ENCODE measurements at regions not wholly inside any gene's neighbourhood (a gene's known extent, or its start where the extent isn't known, plus 50 kb on each side); places are given as distances from the start of the nearest gene placed in this dataset.

DNA sequence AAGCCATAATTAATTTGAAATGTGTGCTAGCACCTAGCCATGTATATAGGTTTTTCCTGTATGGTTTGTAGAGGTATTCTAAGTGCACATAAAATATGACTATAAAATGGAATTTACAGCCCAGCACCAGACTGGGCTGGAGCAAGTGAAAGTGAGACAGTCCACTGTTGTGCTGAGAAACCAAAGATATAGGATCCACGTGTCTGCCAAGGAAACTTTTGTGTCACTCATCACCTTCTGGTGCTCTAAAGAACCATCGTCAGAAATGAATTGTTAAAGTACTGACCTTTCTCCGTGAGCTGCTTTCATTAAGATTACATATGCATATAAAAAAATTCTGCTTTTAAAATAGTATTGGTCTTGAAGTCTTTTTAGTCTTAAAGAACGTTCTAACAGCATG is 141.0 kb upstream of the ZC3H11B start:
- TF ChIP-seq TAF1 (IDR thresholded peaks at IDR 0.05; ENCODE audit: low read depth) (no peak), TEAD4 (IDR thresholded peaks at IDR 0.05) (no peak), CREB1 (IDR thresholded peaks at IDR 0.05; ENCODE audit: low read depth) (no peak), NFIC (IDR thresholded peaks at IDR 0.05) (no peak), RAD21 (IDR thresholded peaks at IDR 0.05; ENCODE audit: low read depth) (no peak), CEBPB (IDR thresholded peaks at IDR 0.05) (no peak), YY1 (IDR thresholded peaks at IDR 0.05; ENCODE audit: low read depth) (no peak)
- TF ChIP-seq, protein P1, sequence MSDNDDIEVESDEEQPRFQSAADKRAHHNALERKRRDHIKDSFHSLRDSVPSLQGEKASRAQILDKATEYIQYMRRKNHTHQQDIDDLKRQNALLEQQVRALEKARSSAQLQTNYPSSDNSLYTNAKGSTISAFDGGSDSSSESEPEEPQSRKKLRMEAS (IDR thresholded peaks at IDR 0.05) = no peak
- TF ChIP-seq, protein P2, sequence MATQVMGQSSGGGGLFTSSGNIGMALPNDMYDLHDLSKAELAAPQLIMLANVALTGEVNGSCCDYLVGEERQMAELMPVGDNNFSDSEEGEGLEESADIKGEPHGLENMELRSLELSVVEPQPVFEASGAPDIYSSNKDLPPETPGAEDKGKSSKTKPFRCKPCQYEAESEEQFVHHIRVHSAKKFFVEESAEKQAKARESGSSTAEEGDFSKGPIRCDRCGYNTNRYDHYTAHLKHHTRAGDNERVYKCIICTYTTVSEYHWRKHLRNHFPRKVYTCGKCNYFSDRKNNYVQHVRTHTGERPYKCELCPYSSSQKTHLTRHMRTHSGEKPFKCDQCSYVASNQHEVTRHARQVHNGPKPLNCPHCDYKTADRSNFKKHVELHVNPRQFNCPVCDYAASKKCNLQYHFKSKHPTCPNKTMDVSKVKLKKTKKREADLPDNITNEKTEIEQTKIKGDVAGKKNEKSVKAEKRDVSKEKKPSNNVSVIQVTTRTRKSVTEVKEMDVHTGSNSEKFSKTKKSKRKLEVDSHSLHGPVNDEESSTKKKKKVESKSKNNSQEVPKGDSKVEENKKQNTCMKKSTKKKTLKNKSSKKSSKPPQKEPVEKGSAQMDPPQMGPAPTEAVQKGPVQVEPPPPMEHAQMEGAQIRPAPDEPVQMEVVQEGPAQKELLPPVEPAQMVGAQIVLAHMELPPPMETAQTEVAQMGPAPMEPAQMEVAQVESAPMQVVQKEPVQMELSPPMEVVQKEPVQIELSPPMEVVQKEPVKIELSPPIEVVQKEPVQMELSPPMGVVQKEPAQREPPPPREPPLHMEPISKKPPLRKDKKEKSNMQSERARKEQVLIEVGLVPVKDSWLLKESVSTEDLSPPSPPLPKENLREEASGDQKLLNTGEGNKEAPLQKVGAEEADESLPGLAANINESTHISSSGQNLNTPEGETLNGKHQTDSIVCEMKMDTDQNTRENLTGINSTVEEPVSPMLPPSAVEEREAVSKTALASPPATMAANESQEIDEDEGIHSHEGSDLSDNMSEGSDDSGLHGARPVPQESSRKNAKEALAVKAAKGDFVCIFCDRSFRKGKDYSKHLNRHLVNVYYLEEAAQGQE (IDR thresholded peaks at IDR 0.05; ENCODE audit: low read depth) = no peak

DNA sequence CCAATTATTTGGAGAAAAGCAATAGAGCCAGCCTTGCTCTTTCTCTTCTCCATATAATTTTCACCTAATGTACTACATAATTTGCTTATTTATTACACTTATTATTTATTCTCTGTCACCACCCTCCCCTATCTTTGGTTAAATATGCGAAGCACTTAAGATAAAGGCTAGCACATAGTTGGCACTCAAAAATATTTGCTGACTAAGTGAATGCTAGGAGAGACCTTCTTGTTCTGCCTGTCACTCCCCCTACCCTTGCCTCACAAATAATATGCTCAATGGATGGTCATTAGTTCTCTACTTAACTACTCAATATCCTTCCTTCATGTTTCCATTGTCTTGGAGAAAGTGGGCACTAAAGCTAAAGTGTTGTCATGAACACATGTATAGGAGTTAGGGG is 139.7 kb upstream of the ZC3H11B start:
- TF ChIP-seq ZBTB7A (IDR thresholded peaks at IDR 0.05; ENCODE audit: low read depth) = no peak

DNA sequence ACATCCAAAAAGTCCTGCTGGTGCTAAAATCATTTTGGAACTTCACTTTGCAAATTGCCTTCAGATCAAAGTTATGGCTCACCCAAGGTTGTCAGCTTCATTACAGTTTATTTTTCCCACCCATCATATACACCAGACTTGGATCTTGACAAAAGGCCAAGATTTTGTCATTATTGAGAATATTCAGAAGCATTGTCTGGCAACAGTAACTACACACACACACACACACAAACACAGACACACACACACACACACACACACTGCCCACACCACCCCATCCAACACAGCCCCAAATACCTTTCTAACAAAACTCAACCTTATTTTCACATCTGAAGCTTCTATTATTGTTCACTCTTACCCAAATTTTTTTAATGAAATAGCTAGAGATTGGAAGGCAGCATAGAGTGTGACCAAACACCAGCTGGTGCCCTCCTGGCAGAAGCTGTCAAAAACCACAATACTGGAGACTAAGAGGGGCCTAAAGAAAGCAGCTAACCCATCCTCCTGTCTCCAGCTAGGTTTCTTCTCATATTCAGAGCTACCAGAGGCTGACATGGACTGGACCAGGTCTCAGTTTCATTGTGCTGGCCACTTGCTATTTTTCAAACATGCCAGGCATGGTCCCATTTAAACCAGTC is 139.1 kb upstream of the ZC3H11B start:
- TF ChIP-seq, protein P3, sequence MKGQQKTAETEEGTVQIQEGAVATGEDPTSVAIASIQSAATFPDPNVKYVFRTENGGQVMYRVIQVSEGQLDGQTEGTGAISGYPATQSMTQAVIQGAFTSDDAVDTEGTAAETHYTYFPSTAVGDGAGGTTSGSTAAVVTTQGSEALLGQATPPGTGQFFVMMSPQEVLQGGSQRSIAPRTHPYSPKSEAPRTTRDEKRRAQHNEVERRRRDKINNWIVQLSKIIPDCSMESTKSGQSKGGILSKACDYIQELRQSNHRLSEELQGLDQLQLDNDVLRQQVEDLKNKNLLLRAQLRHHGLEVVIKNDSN (IDR thresholded peaks at IDR 0.05) = no peak

DNA sequence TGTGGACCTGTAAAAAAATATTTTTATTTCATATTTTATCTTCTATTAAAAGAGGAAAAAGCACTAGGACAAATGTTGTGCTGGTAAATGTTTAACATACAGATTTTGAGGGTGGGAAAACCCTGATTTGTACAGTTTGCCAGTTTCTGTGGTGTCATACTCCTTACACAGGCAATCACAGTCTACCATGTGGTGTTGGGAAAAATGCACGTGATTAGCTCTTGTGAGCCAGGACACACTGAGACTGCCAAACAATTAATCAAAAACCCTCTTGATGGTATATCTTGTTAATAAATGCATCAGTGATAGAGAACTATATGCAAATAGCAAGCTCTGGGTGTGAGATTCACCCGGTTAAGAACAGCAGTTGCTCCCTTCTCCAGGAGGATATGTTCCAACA is 136.5 kb upstream of the ZC3H11B start:
- TF ChIP-seq ZBTB7A (IDR thresholded peaks at IDR 0.05; ENCODE audit: low read depth) (no peak), EGR1 (IDR thresholded peaks at IDR 0.05) (no peak), EP300 (IDR thresholded peaks at IDR 0.05; ENCODE audit: borderline replicate concordance) (no peak), TAF1 (IDR thresholded peaks at IDR 0.05; ENCODE audit: low read depth) (no peak), TCF12 (IDR thresholded peaks at IDR 0.05; ENCODE audit: low read depth) (no peak)
- TF ChIP-seq, protein P3 (IDR thresholded peaks at IDR 0.05) = no peak

DNA sequence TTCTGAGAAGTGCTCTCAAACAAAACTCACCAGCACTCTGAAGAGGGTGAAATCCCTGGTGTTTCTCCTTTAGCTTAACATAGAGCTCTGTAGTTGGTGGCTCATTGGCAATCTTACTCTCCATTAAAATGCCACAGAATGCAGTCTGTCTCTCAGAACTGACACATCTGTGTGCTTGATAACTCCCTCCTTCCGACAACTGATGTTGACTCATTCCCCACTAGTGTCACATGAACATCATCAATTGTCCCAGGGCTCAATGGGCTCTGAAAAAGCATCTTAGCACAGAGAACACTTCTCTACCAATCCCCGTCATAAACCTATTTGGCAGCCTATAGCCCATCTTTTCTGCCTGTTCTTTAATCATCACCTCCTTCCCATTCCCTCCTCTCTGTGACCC is 133.2 kb upstream of the ZC3H11B start:
- TF ChIP-seq EGR1 (IDR thresholded peaks at IDR 0.05) (no peak), CEBPB (IDR thresholded peaks at IDR 0.05) (no peak), TCF12 (IDR thresholded peaks at IDR 0.05; ENCODE audit: low read depth) (no peak), ZBTB7A (IDR thresholded peaks at IDR 0.05; ENCODE audit: low read depth) (no peak), EP300 (IDR thresholded peaks at IDR 0.05; ENCODE audit: borderline replicate concordance) (no peak), TAF1 (IDR thresholded peaks at IDR 0.05; ENCODE audit: low read depth) (no peak), RAD21 (IDR thresholded peaks at IDR 0.05; ENCODE audit: low read depth) (no peak), NFIC (IDR thresholded peaks at IDR 0.05) (no peak), CREB1 (IDR thresholded peaks at IDR 0.05; ENCODE audit: low read depth) (no peak), YY1 (IDR thresholded peaks at IDR 0.05; ENCODE audit: low read depth) (no peak)
- TF ChIP-seq, protein P3 (IDR thresholded peaks at IDR 0.05) = no peak

DNA sequence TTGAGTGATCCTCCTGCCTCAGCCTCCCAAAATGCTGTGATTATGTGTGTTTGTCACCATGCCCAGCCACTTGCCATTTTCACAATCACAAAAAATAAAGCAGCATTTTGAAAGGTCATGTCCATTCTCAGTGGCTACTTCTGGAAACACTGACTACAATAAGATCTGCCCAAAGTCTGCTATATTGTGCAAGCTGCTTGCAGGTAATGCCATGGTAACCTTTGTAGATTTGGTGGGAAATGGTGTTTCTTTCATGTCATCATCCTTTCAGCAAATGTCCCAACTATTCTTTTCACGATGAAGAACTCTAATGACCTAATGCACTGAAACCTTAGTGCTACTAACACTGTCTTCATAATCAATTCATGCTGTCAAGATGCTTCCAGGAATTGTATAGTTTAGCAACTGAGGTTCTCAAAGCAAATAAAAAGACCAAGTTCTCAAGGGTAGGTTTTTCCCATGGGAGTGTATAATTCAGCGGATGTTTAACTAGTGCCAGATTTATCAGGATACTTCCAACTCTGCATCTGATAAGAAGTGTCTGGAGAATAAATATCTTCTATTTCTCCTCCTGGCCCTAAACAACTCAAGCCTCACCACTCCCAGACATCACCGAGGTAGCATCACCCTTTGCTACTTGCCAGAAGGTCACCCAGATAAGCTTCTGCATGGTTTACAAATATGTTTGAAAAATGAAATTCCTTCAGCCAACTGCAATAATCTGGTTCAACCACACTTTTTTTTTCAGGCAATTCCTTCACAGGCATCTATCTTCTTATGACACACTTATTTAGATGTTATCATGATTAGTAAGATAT is 132.0 kb upstream of the ZC3H11B start:
- TF ChIP-seq ZBTB7A (IDR thresholded peaks at IDR 0.05; ENCODE audit: low read depth) (no peak), YY1 (IDR thresholded peaks at IDR 0.05; ENCODE audit: low read depth) (no peak), TEAD4 (IDR thresholded peaks at IDR 0.05) (no peak)

DNA sequence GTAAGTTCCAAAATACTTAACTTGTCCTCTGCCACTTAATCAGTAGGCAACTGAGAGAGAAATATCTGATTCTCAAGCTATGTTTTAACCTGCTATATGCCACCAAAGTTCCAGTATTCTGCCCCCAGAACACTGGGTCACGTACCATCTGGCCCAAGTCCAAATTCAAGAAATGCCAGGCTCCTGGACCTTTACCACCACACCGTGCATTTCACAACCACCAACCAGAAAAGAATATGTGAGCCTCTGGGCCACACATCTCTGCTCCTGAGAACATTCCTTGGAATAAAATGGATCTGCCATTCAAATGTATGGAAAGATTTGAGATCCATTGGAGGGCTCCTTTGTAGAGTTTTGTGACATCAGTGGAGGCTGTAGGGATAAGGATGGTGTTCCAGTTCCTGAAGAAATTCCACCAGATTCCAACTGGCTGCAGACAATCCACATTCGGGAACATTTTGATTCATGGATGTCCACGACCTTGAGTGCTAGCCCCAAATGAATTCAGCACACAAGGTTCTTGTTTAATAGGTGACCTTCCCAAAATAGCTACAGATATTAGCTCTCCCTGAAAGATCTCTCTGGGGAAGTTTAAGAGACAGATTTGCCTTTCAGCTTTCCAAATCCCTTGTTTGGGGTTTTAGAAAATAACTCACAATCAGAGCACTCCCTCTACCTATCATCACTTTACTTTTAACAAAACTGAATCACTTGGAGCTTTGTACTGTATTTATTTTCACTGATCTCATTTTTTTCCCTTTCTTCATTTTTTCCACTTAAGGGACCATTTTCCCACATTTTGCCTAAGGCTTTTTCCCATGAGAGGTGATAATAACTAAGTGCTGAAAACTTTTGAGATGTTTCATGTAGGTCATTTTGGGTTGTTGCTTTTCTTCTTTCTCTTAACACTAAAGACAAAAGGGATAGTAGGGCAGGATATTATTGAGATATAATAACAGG is 128.4 kb upstream of the ZC3H11B start:
- TF ChIP-seq FOXM1 (IDR thresholded peaks at IDR 0.05; ENCODE audit: borderline replicate concordance, low read depth) (no peak), TEAD4 (IDR thresholded peaks at IDR 0.05) (no peak), TCF12 (IDR thresholded peaks at IDR 0.05; ENCODE audit: low read depth) (no peak), RAD21 (IDR thresholded peaks at IDR 0.05; ENCODE audit: low read depth) (no peak), EGR1 (IDR thresholded peaks at IDR 0.05) (no peak)
- TF ChIP-seq, protein P2 (IDR thresholded peaks at IDR 0.05; ENCODE audit: low read depth) = no peak
- TF ChIP-seq, protein P1 (IDR thresholded peaks at IDR 0.05) = no peak
